NT2/D1 (cell line): ENCODE measurements at regions not wholly inside any gene's neighbourhood (a gene's known extent, or its start where the extent isn't known, plus 50 kb on each side); places are given as distances from the start of the nearest gene placed in this dataset.

Experiments used
- DNase-seq: peaks from one replicate; pipeline ENCODE4 v3.0.0-alpha.2; 2011; ENCODE audit warnings: low read depth, low spot score
- H3K27me3 ChIP-seq: 2 replicates; pipeline ENCODE4 v1.6.0; 2011; ENCODE audit warnings: mild to moderate bottlenecking; ENCODE audit not compliant: insufficient read length, insufficient read depth
- H3K36me3 ChIP-seq: 2 replicates; pipeline ENCODE4 v1.6.1; 2011; ENCODE audit warnings: mild to moderate bottlenecking, low read length, mixed read lengths; ENCODE audit not compliant: insufficient read depth, insufficient read length
- H3K4me1 ChIP-seq: 2 replicates; pipeline ENCODE4 v1.5.1; 2011; ENCODE audit not compliant: insufficient read depth, insufficient read length
- H3K4me3 ChIP-seq: 2 replicates; pipeline ENCODE4 v1.5.1; 2011; ENCODE audit warnings: low read depth; ENCODE audit not compliant: insufficient read length
- H3K9ac ChIP-seq: 2 replicates; pipeline ENCODE4 v1.6.0; 2011; ENCODE audit warnings: low read depth; ENCODE audit not compliant: insufficient read length
- H3K9me3 ChIP-seq: 2 replicates; pipeline ENCODE4 v1.5.1; 2011; ENCODE audit warnings: mild to moderate bottlenecking, low read length; ENCODE audit not compliant: insufficient read depth
- SUZ12 ChIP-seq: IDR thresholded peaks from 2 replicates; pipeline ENCODE4 v1.6.1; 2011; ENCODE audit not compliant: insufficient read length, insufficient read depth; ENCODE audit errors: extremely low read depth
- YY1 ChIP-seq: IDR thresholded peaks from 2 replicates; pipeline ENCODE4 v1.6.1; 2011; ENCODE audit not compliant: insufficient read length, insufficient read depth
- ZNF274 ChIP-seq: IDR thresholded peaks from 2 replicates; pipeline ENCODE4 v1.6.1; 2011; ENCODE audit warnings: mild to moderate bottlenecking, low read depth, low read length

GRCh38 chr5:68406767-68407241, 191.2 kb downstream of the PIK3R1 start:
- TF ChIP-seq ZNF274: no peak
- no peak for TF ChIP-seq SUZ12
- no peak for TF ChIP-seq YY1
- H3K27me3 ChIP-seq: no peaks in the 10 kb centered on the region
- H3K4me3 ChIP-seq: no peak overlapping the region
- DNase-seq: no peak
- no peaks in the 10 kb centered on the region for H3K36me3 ChIP-seq
- H3K9ac ChIP-seq: no peak overlapping the region
- H3K9me3 ChIP-seq: 0 out of 2 replicates have a peak, but pooled peaks cover 2% of the 10 kb centered on the region
- H3K4me1 ChIP-seq: no peaks in the 10 kb centered on the region

- H3K9me3 ChIP-seq: no peaks in the 10 kb centered on the region
- H3K4me1 ChIP-seq: no peaks in the 10 kb centered on the region
- no peak overlapping the region for H3K9ac ChIP-seq
- no peaks in the 10 kb centered on the region for H3K36me3 ChIP-seq
- DNase-seq: no peak
- H3K27me3 ChIP-seq: no peaks in the 10 kb centered on the region
- H3K4me3 ChIP-seq: no peak overlapping the region
- TF ChIP-seq ZNF274 (no peak), YY1 (no peak)
Measured at GRCh38 chr5:68407311-68408239, 192.0 kb downstream of the PIK3R1 start.

DNA sequence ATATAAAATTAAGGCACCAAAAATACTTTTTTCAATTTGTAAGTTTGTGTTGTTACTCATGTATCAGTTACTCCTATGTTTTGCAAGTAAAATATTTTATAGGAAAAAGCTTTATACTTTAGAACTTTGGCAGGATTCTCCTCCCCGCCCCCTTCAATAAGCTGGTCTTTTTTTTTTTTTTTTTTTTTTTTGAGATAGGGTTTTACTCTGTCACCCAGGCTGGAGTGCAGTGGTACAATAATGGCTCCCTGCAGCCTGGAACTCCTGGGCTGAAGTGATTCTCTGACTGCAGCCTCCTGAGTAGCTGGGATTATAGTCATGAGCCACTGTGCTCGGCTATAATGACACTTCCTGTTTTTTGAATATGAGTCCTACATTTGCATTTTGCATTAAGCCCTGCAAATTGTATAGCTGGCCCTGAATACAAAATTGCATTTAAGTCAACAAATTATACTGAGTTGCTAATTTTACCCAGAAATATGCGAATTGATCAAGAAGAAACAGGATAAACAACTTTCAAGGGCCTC, 192.9 kb downstream of the PIK3R1 start:
- Histone ChIP-seq H3K4me3 (no peak overlapping the region), H3K27me3 (no peaks in the 10 kb centered on the region), H3K9me3 (no peaks in the 10 kb centered on the region), H3K9ac (no peak overlapping the region), H3K36me3 (no peaks in the 10 kb centered on the region), H3K4me1 (no peaks in the 10 kb centered on the region)
- TF ChIP-seq YY1: no peak
- TF ChIP-seq SUZ12: no peak
- TF ChIP-seq ZNF274: no peak
- DNase-seq: no peak

DNA sequence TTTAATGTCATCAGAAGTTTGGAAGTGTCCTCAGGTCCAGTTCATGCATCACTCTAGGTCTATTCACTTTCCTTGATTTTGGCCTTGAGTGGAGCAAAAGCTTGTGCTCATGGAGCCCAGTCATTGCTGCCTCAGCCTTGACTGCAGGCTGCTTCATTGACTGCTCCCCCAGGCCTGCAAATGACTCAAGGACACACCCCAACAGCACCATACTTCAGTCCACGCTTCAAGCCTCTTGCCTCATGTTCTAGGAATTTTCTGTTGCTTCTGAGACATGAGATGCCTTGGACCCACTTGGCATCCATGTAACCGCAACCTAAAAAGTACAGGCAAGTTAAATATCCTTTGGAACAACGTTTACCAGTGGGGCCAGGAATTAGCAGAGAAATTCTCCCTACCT, 193.7 kb downstream of the PIK3R1 start:
- TF ChIP-seq SUZ12 (no peak), YY1 (no peak), ZNF274 (no peak)
- DNase-seq: no peak
- H3K4me1 ChIP-seq: no peaks in the 10 kb centered on the region
- H3K27me3 ChIP-seq: no peaks in the 10 kb centered on the region
- no peak overlapping the region for H3K9ac ChIP-seq
- H3K4me3 ChIP-seq: no peak overlapping the region
- H3K9me3 ChIP-seq: no peaks in the 10 kb centered on the region
- H3K36me3 ChIP-seq: no peaks in the 10 kb centered on the region

DNA sequence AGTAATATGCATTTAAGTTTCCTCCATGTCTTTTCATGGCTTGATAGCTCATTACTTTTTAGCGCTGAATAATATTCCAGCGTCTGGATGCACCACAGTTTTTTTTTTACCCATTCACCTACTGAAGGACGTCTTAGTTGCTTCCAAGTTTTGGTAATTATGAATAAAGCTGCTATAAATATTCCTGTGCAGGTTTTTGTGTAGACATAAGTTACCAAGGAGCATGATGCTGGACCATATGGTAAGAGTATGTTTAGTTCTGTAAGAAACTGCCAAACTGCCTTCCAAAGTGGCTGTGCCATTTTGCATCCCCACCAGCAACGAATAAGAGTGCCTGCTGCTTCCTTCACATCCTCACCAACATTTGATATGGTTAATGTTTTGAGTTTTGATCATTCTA, 195.6 kb downstream of the PIK3R1 start:
- Histone ChIP-seq H3K9ac (no peak overlapping the region), H3K27me3 (no peaks in the 10 kb centered on the region), H3K36me3 (no peaks in the 10 kb centered on the region), H3K9me3 (no peaks in the 10 kb centered on the region), H3K4me3 (no peak overlapping the region), H3K4me1 (no peaks in the 10 kb centered on the region)
- no peak for DNase-seq
- no peak for TF ChIP-seq ZNF274
- TF ChIP-seq YY1: no peak
- TF ChIP-seq SUZ12: no peak

DNA sequence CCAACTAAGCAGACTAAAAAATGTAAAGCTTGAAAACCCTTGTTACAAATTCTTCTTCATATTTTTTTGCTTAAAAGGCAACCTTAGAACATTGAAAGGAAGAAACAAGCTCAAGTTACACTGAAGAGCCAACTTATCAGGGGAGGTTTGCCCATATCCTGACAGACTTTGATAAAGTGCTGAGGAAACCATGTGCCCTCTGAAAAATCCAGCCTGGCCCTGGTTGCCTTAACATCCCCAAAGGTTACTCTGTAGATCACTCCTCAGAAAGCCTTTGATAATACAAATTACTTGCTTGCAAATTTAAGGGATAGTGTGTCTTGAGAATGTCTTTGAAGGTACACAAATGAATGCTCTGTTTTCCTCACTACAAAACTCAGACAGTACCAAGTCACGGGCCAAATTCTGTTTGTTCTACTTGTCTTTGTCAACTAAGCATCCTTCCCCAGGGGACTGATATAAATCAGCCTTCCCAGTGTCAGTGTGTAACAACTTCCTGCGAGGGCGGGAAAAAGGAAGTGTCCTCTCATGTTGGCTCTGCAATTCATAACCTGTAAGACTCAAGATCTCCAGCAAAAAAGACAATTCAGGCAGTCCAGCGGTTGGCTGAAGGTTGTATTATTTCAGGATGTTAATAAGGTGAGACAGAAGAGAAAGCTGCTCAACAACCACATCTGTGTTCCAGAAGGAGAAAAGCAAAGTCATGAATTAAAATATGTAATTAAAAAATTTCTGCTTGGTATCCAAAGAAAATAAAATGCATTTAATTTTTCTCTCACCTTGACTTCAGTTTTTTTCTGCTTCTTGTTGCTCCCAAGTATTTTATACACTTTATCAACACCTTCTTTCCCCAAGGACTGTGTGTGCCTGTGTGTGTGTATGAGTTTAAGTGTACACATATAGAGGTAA, 199.9 kb downstream of the PIK3R1 start:
- no peak for DNase-seq
- no peaks in the 10 kb centered on the region for H3K36me3 ChIP-seq
- H3K4me3 ChIP-seq: no peak overlapping the region
- no peaks in the 10 kb centered on the region for H3K27me3 ChIP-seq
- no peak for TF ChIP-seq YY1
- no peak for TF ChIP-seq SUZ12
- TF ChIP-seq ZNF274: no peak
- no peak overlapping the region for H3K9ac ChIP-seq
- H3K9me3 ChIP-seq: no peaks in the 10 kb centered on the region
- H3K4me1 ChIP-seq: peaks cover 3% of the 10 kb centered on the region
